ENCODE measurements at regions not wholly inside any gene's neighbourhood (a gene's known extent, or its start where the extent isn't known, plus 50 kb on each side); places are given as distances from the start of the nearest gene placed in this dataset.

- Histone ChIP-seq H2AK5ac (ENCODE audit: insufficient read length, low read length) (no peak overlapping the region), H3K23me2 (ENCODE audit: insufficient read length, low read depth, low read length, poor library complexity, severe bottlenecking) (no peaks in the 10 kb centered on the region), H2AFZ (ENCODE audit: low read length) (no peak overlapping the region), H3K18ac (ENCODE audit: insufficient read length, low read depth, low read length) (no peak overlapping the region), H3K14ac (ENCODE audit: insufficient read depth, low read length) (no peak overlapping the region), H3K4ac (ENCODE audit: low read depth, low read length) (no peak overlapping the region), H3K9ac (ENCODE audit: extremely low read depth, insufficient read length, low read length) (no peak overlapping the region), H3K27ac (ENCODE audit: insufficient read length, low read depth, low read length) (no peak overlapping the region), H2BK12ac (ENCODE audit: insufficient read length, low read depth, low read length) (no peak overlapping the region), H2BK120ac (ENCODE audit: low read depth, low read length, poor library complexity, severe bottlenecking) (no peak overlapping the region), H3K27me3 (ENCODE audit: insufficient read depth, low read length) (no peaks in the 10 kb centered on the region), H3T11ph (ENCODE audit: low read length) (no peak overlapping the region), H3K4me2 (ENCODE audit: insufficient read depth, insufficient read length, low read length) (no peak overlapping the region), H3K9me3 (ENCODE audit: control insufficient read depth, low read depth, low read length) (no peaks in the 10 kb centered on the region), H4K91ac (ENCODE audit: insufficient read length, low read depth, low read length) (no peak overlapping the region), H3K79me2 (ENCODE audit: insufficient read depth, low read length) (no peaks in the 10 kb centered on the region), H4K20me1 (ENCODE audit: control insufficient read depth, insufficient read depth, insufficient read length) (no peaks in the 10 kb centered on the region), H3K56ac (ENCODE audit: insufficient read length, low read depth, low read length) (no peak overlapping the region), H4K5ac (ENCODE audit: insufficient read length, low read depth, low read length) (no peak overlapping the region), H4K8ac (replicated peaks; ENCODE audit: insufficient read length, low read depth, low read length) (no peak overlapping the region), H3K4me1 (ENCODE audit: insufficient read depth, low read length) (no peaks in the 10 kb centered on the region), H2BK15ac (ENCODE audit: low read depth, low read length) (no peak overlapping the region), H2BK20ac (ENCODE audit: low read depth, low read length, poor library complexity, severe bottlenecking) (no peak overlapping the region), H2BK5ac (ENCODE audit: insufficient read length, low read length) (no peak overlapping the region), H3K23ac (ENCODE audit: insufficient read length, low read depth, low read length) (no peak overlapping the region), H3K79me1 (ENCODE audit: insufficient read depth, low read depth, low read length, poor library complexity, severe bottlenecking) (no peaks in the 10 kb centered on the region)
- Mint-ChIP-seq H3K4me3 (no peak overlapping the region), H3K27ac (no peak overlapping the region), H3K9me3 (no peaks in the 10 kb centered on the region), H3K27me3 (ENCODE audit: low read depth) (no peaks in the 10 kb centered on the region), H3K36me3 (ENCODE audit: insufficient read depth in 1 of 3, low read depth in 3 of 3) (no peaks in the 10 kb centered on the region), H3K4me1 (no peaks in the 10 kb centered on the region)
- no peak for TF ChIP-seq CTCF (conservative IDR thresholded peaks at IDR 0.05)
- DNase-seq, result no peak
- whole genome bisulfite sequencing (ENCODE audit: extremely low coverage, insufficient read length, low lambda C conversion rate), result no CpG with 5 or more reads among the region's 1 CpG
Measured at GRCh38 chr5:26663500-26663899, 374.9 kb downstream of the CDH9 start.
